HFFc6 (cell line): ENCODE measurements at regions not wholly inside any gene's neighbourhood (a gene's known extent, or its start where the extent isn't known, plus 50 kb on each side); places are given as distances from the start of the nearest gene placed in this dataset.

Experiments used
- DNase-seq: peaks from one replicate; pipeline ENCODE4 v3.0.0-alpha.2; 2018
- H3K27ac Mint-ChIP-seq: 2 replicates; pipeline ENCODE4 v1.8.0; 2020; ENCODE audit warnings: mild to moderate bottlenecking, mixed read lengths
- H3K27me3 Mint-ChIP-seq: 2 replicates; pipeline ENCODE4 v1.8.0; 2021; ENCODE audit warnings: mild to moderate bottlenecking, moderate library complexity, mixed read lengths; ENCODE audit not compliant: insufficient read depth
- H3K36me3 Mint-ChIP-seq: 2 replicates; pipeline ENCODE4 v1.8.0; 2021; ENCODE audit warnings: low read depth, mixed read lengths
- H3K4me1 Mint-ChIP-seq: 2 replicates; pipeline ENCODE4 v1.8.0; 2020; ENCODE audit warnings: low read depth, mixed read lengths
- H3K4me3 Mint-ChIP-seq: 2 replicates; pipeline ENCODE4 v1.8.0; 2020; ENCODE audit warnings: mild to moderate bottlenecking, moderate library complexity, mixed read lengths
- H3K9me3 Mint-ChIP-seq: 2 replicates; pipeline ENCODE4 v1.8.0; 2020; ENCODE audit warnings: mild to moderate bottlenecking, mixed read lengths
- CTCF ChIP-seq: fragments of 200-600 bp; sonication (generic); IDR thresholded peaks from 2 replicates; pipeline ENCODE4 v1.5.0; 2021; ENCODE audit warnings: antibody characterized with exemption, mild to moderate bottlenecking

GRCh38 chr6:21816231-21816630, 222.7 kb downstream of the SOX4 start:
- Mint-ChIP-seq H3K9me3 (no peaks in the 10 kb centered on the region), H3K27ac (no peak overlapping the region), H3K27me3 (no peaks in the 10 kb centered on the region; the same call in 1 of the 2 replicates), H3K4me1 (no peaks in the 10 kb centered on the region), H3K4me3 (no peak overlapping the region), H3K36me3 (no peaks in the 10 kb centered on the region)
- TF ChIP-seq CTCF = no peak
- DNase-seq = no peak

GRCh38 chr6:21820442-21820841, 226.9 kb downstream of the SOX4 start:
- Mint-ChIP-seq H3K9me3 (no peaks in the 10 kb centered on the region), H3K27me3 (no peaks in the 10 kb centered on the region; the same call in 1 of the 2 replicates), H3K4me3 (no peak overlapping the region), H3K4me1 (no peaks in the 10 kb centered on the region), H3K36me3 (no peaks in the 10 kb centered on the region), H3K27ac (no peak overlapping the region)
- no peak for DNase-seq
- no peak for TF ChIP-seq CTCF

- no peak for DNase-seq
- Mint-ChIP-seq H3K4me3 (no peak overlapping the region), H3K9me3 (no peaks in the 10 kb centered on the region), H3K27ac (no peak overlapping the region), H3K36me3 (no peaks in the 10 kb centered on the region), H3K27me3 (no peaks in the 10 kb centered on the region; the same call in 1 of the 2 replicates), H3K4me1 (peaks cover 5% of the 10 kb centered on the region; the same call in 1 of the 2 replicates)
- no peak for TF ChIP-seq CTCF
Observed at GRCh38 chr6:21823371-21823770, 229.8 kb downstream of the SOX4 start.

GRCh38 chr6:21824431-21825177, 231.1 kb downstream of the SOX4 start:
- Mint-ChIP-seq H3K9me3 (no peaks in the 10 kb centered on the region), H3K36me3 (no peaks in the 10 kb centered on the region), H3K4me3 (no peak overlapping the region), H3K27me3 (no peaks in the 10 kb centered on the region; the same call in 1 of the 2 replicates), H3K4me1 (peaks cover 5% of the 10 kb centered on the region; the same call in 1 of the 2 replicates), H3K27ac (no peak overlapping the region)
- DNase-seq = no peak
- no peak for TF ChIP-seq CTCF

- H3K9me3 Mint-ChIP-seq = no peaks in the 10 kb centered on the region
- no peak overlapping the region for H3K27ac Mint-ChIP-seq
- DNase-seq = no peak
- H3K4me1 Mint-ChIP-seq = peaks cover 5% of the 10 kb centered on the region; the same call in 1 of the 2 replicates
- H3K36me3 Mint-ChIP-seq = no peaks in the 10 kb centered on the region
- H3K27me3 Mint-ChIP-seq = no peaks in the 10 kb centered on the region; the same call in 1 of the 2 replicates
- TF ChIP-seq CTCF = no peak
- no peak overlapping the region for H3K4me3 Mint-ChIP-seq
Observed at GRCh38 chr6:21826023-21826422, 232.5 kb downstream of the SOX4 start.
